ENCODE measurements at regions not wholly inside any gene's neighbourhood (a gene's known extent, or its start where the extent isn't known, plus 50 kb on each side); places are given as distances from the start of the nearest gene placed in this dataset.
A peak's percentile ranks its signal among the peaks of the same experiment; 100 is the strongest.
"Not testable (repeated sequence)": the region's sequence is repeated elsewhere in the genome, so short reads cannot be mapped to it uniquely, and the experiment has no call there.

GRCh38 chrX:2640436-2641150 is 50.5 kb upstream of the CD99 start:
- no peak for DNase-seq
- intact Hi-C loops (cut with DNase I) = loop anchor here (5.0 kb wide), 1 partner anchor 172 kb away; no protein-coding TSS in a partner anchor

- DNase-seq = no peak
- intact Hi-C loops (cut with DNase I) = no loop called here
These were observed 52.8 kb upstream of the CD99 start for GRCh38 chrX:2638279-2638678.

DNA sequence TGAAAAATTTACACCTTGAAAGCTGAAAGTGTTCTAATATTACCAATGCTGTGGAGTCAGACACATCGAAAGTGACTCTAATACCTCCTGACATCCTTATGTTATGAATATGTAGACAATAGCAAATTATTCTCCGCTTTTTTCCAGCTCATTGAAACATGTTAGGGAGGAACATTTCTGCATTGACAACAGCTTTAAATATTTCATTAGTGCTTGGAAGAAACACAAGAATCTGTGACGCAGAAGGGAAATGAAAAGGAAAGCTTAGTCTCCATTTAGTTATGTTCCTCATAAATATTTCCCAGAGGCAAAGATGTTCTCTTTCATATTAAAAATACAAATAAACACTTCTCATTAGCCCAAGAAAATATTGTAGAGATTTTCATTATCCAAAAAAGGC is 55.8 kb upstream of the CD99 start:
- intact Hi-C loops (cut with DNase I) = no loop called here

GRCh38 chrX:2632533-2633504 is 58.3 kb upstream of the CD99 start:
- intact Hi-C loops (cut with DNase I) = no loop called here
- DNase-seq = no peak

More for the DNA sequence above, 55.8 kb upstream of the CD99 start:
- no peak for DNase-seq

DNA sequence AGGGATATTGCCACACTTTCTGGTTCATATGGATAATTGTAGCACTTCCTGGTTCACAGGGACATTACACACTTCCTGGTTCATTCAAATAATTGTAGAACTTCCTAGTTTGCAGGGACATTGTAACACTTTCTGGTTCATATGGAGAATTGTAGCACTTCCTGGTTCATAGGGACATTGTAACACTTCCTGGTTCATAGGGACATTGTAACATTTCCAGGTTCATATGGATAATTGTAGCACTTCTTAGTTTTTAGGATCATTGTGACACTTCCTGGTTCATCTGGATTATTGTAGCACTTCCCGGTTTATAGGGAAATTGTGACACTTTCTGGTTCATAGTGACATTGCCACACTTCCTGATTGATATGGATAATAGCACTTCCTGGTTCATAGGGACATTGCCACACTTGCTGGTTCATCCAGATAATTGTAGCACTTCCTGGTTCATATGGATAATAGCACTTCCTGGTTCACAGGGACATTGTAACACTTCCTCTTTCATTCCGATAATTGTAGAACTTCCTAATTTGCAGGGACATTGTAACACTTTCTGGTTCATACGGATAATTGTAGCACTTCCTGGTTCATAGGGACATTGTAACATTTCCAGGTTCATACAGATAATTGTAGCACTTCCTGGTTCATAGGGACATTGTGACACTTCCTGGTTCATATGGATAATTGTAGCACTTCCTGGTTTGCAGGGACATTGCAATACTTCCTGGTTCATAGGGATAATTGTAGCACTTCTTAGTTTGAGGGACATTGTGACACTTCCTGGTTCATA is 59.2 kb upstream of the CD99 start:
- intact Hi-C loops (cut with DNase I) = no loop called here
- DNase-seq = no peak

- intact Hi-C loops (cut with DNase I); DNase-seq: not testable (repeated sequence)
These were observed 60.0 kb upstream of the CD99 start for GRCh38 chrX:2630935-2631742.

GRCh38 chrX:2630008-2630934 is 60.8 kb upstream of the CD99 start:
- DNase-seq; intact Hi-C loops (cut with DNase I): not testable (repeated sequence)

- intact Hi-C loops (cut with DNase I) = no loop called here
- DNase-seq = no peak
These were observed 61.6 kb upstream of the CD99 start for GRCh38 chrX:2629316-2630007.

- intact Hi-C loops (cut with DNase I) = no loop called here
- DNase-seq = no peak
These were observed 62.3 kb upstream of the CD99 start for GRCh38 chrX:2628751-2629315.

GRCh38 chrX:2627272-2627867 is 63.7 kb upstream of the CD99 start:
- intact Hi-C loops (cut with DNase I) = no loop called here
- no peak for DNase-seq

GRCh38 chrX:2626750-2627149 is 64.3 kb upstream of the CD99 start:
- intact Hi-C loops (cut with DNase I) = no loop called here
- no peak for DNase-seq

- intact Hi-C loops (cut with DNase I) = no loop called here
- DNase-seq = no peak
These were observed 70.5 kb upstream of the CD99 start for GRCh38 chrX:2620576-2620975.

GRCh38 chrX:2618516-2618915 is 72.6 kb upstream of the CD99 start:
- no peak for DNase-seq
- intact Hi-C loops (cut with DNase I) = no loop called here

DNA sequence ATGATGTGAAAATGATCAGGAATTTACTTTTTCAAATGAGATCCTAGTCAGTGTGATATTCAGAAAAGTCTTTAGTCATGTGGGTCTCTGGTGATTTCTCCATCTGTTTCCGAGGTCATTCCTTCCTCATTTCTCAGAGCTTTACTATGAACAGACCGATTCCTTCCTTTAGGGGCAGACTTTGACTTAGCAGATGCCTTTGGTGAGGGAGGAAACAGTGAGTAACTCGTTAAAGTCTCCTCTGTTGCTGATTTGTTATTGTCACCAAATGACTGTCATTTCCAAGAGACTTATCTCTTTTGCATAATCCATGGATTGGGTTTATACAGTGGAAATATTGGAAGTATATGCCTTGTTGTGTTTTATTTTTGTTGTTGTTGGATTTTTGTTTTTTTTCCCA is 76.2 kb upstream of the CD99 start:
- DNase-seq = no peak
- intact Hi-C loops (cut with DNase I) = no loop called here

- intact Hi-C loops (cut with DNase I) = no loop called here
- no peak for DNase-seq
These were observed 80.6 kb upstream of the CD99 start for GRCh38 chrX:2610246-2611170.

DNA sequence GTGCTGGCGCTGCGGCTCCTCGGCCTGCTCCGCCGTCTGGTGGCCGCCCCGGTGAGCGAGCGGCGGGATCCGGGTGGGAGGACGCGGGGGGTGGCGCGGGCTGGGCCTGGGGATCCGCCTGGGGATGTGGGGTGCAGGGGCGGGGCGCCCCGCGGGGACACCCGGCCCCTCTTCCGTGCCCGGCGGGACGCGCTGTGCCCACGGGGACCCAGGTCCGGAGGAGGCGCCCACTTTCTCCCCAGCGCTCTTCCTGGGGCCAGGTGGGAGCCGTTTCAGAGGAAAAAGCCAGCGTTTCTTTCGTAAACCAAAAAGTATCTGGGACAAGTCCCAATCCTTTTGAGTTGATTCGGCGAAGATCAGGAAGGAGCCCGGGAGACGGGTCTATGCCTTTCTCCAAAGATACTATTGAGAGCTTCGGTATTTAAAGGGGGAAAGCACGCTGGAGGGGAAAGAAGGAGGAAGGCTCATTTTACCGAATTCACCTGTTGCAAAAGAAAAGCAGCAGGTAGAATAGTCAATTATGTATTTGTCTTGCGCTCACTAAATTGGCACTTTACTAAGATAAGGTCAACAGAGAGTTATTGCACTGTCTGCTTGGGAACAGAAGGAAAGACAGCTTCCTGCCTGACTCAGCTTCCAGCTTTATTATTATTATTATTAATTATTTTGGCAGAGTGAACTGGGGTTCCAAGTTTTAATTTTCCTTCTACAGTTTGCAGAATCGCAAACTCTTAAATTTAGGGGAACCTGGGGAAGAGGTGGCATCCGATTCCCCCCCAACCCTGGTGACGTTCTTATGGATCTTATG is 81.5 kb upstream of the CD99 start:
- intact Hi-C loops (cut with DNase I) = no loop called here
- DNase-seq = peak in 1 of 10 donors; percentile 76
